ENCODE measurements at regions not wholly inside any gene's neighbourhood (a gene's known extent, or its start where the extent isn't known, plus 50 kb on each side); places are given as distances from the start of the nearest gene placed in this dataset.

DNA sequence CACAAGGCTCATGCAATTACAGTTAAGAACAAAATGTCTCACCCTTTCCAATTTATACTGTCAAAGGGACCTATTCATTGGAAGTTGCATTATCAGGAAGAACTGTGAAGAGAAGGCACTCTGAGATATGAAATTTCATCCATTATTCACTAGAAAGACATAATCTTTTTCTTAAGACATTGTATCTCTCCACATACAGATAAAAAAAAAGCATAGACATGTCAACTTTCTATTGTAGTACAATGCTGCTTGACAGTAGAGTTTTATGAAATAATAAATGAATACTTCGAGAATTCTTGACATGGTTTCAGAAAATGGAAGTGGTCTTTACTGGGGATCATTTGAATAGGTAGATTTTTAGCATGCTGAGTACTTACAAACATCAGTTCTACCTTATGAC is 545.0 kb downstream of the TMA16 start:
- TF ChIP-seq POLR2A (IDR thresholded peaks at IDR 0.05) = no peak
- TF ChIP-seq, protein P1, sequence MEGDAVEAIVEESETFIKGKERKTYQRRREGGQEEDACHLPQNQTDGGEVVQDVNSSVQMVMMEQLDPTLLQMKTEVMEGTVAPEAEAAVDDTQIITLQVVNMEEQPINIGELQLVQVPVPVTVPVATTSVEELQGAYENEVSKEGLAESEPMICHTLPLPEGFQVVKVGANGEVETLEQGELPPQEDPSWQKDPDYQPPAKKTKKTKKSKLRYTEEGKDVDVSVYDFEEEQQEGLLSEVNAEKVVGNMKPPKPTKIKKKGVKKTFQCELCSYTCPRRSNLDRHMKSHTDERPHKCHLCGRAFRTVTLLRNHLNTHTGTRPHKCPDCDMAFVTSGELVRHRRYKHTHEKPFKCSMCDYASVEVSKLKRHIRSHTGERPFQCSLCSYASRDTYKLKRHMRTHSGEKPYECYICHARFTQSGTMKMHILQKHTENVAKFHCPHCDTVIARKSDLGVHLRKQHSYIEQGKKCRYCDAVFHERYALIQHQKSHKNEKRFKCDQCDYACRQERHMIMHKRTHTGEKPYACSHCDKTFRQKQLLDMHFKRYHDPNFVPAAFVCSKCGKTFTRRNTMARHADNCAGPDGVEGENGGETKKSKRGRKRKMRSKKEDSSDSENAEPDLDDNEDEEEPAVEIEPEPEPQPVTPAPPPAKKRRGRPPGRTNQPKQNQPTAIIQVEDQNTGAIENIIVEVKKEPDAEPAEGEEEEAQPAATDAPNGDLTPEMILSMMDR (IDR thresholded peaks at IDR 0.05) = no peak
